22Rv1 (cell line): ENCODE measurements at regions not wholly inside any gene's neighbourhood (a gene's known extent, or its start where the extent isn't known, plus 50 kb on each side); places are given as distances from the start of the nearest gene placed in this dataset.

Experiments
- CTCF ChIP-seq: fragments of 450-650 bp; IDR thresholded peaks from 2 replicates; pipeline ENCODE4 v1.5.1; 2017; ENCODE audit warnings: mild to moderate bottlenecking
- ZFX ChIP-seq: fragments of 450-650 bp; IDR thresholded peaks from 2 replicates; pipeline ENCODE4 v1.6.1; 2017; ENCODE audit warnings: antibody characterized with exemption, borderline replicate concordance

GRCh38 chr3:124149081-124149480, 157.2 kb upstream of the ROPN1 start:
- TF ChIP-seq CTCF = no peak
- no peak for TF ChIP-seq ZFX
